ENCODE measurements at regions not wholly inside any gene's neighbourhood (a gene's known extent, or its start where the extent isn't known, plus 50 kb on each side); places are given as distances from the start of the nearest gene placed in this dataset.

- Histone ChIP-seq H3K36me3 (replicated peaks) (no peaks in the 10 kb centered on the region), H3K27me3 (ENCODE audit: low read depth) (no peaks in the 10 kb centered on the region), H3K4me3 (no peak overlapping the region), H3K4me1 (no peaks in the 10 kb centered on the region), H3K9me3 (no peaks in the 10 kb centered on the region)
- no peak for DNase-seq (ENCODE audit: low spot score in 2 of 2)
- in situ Hi-C loops (cut with MboI; ENCODE audit: low sequenced_read_pairs), result no loop called here
Observed at GRCh38 chr17:15007147-15007553, 258.0 kb downstream of the PMP22 start.

- in situ Hi-C loops (cut with MboI; ENCODE audit: low sequenced_read_pairs), result no loop called here
- Histone ChIP-seq H3K4me3 (no peak overlapping the region), H3K9me3 (no peaks in the 10 kb centered on the region), H3K27me3 (ENCODE audit: low read depth) (no peaks in the 10 kb centered on the region), H3K4me1 (no peaks in the 10 kb centered on the region), H3K36me3 (replicated peaks) (no peaks in the 10 kb centered on the region)
- no peak for DNase-seq (ENCODE audit: low spot score in 2 of 2)
Observed at GRCh38 chr17:15006421-15007128, 258.6 kb downstream of the PMP22 start.

GRCh38 chr17:15000661-15001060, 264.5 kb downstream of the PMP22 start:
- no peak overlapping the region for H3K4me3 ChIP-seq
- in situ Hi-C loops (cut with MboI; ENCODE audit: low sequenced_read_pairs), result no loop called here
- H3K27me3 ChIP-seq (ENCODE audit: low read depth), result no peaks in the 10 kb centered on the region
- DNase-seq (ENCODE audit: low spot score in 2 of 2), result no peak
- H3K9me3 ChIP-seq, result no peaks in the 10 kb centered on the region
- no peaks in the 10 kb centered on the region for H3K4me1 ChIP-seq
- no peaks in the 10 kb centered on the region for H3K36me3 ChIP-seq (replicated peaks)

- no peak for DNase-seq (ENCODE audit: low spot score in 2 of 2)
- Histone ChIP-seq H3K9me3 (no peaks in the 10 kb centered on the region), H3K36me3 (replicated peaks) (no peaks in the 10 kb centered on the region), H3K4me3 (no peak overlapping the region), H3K27me3 (ENCODE audit: low read depth) (no peaks in the 10 kb centered on the region), H3K4me1 (no peaks in the 10 kb centered on the region)
- in situ Hi-C loops (cut with MboI; ENCODE audit: low sequenced_read_pairs), result no loop called here
Observed at GRCh38 chr17:14997290-14997689, 267.8 kb downstream of the PMP22 start.

GRCh38 chr17:14986127-14986526, 279.0 kb downstream of the PMP22 start:
- Histone ChIP-seq H3K36me3 (replicated peaks) (no peaks in the 10 kb centered on the region), H3K27me3 (ENCODE audit: low read depth) (no peaks in the 10 kb centered on the region), H3K4me1 (no peaks in the 10 kb centered on the region), H3K9me3 (no peaks in the 10 kb centered on the region), H3K4me3 (no peak overlapping the region)
- in situ Hi-C loops (cut with MboI; ENCODE audit: low sequenced_read_pairs), result no loop called here
- DNase-seq (ENCODE audit: low spot score in 2 of 2), result no peak

- DNase-seq (ENCODE audit: low spot score in 2 of 2), result no peak
- H3K9me3 ChIP-seq, result no peaks in the 10 kb centered on the region; the same call in 1 of the 2 replicates
- H3K4me1 ChIP-seq, result no peaks in the 10 kb centered on the region
- H3K27me3 ChIP-seq (ENCODE audit: low read depth), result no peaks in the 10 kb centered on the region
- in situ Hi-C loops (cut with MboI; ENCODE audit: low sequenced_read_pairs), result no loop called here
- H3K36me3 ChIP-seq (replicated peaks), result no peaks in the 10 kb centered on the region
- no peak overlapping the region for H3K4me3 ChIP-seq
Observed at GRCh38 chr17:14972844-14973243, 292.3 kb downstream of the PMP22 start.

- DNase-seq (ENCODE audit: low spot score in 2 of 2), result no peak
- H3K9me3 ChIP-seq, result no peaks in the 10 kb centered on the region; the same call in 1 of the 2 replicates
- in situ Hi-C loops (cut with MboI; ENCODE audit: low sequenced_read_pairs), result no loop called here
- H3K27me3 ChIP-seq (ENCODE audit: low read depth), result no peaks in the 10 kb centered on the region
- no peaks in the 10 kb centered on the region for H3K4me1 ChIP-seq
- H3K4me3 ChIP-seq, result no peak overlapping the region
- H3K36me3 ChIP-seq (replicated peaks), result no peaks in the 10 kb centered on the region
Observed at GRCh38 chr17:14971054-14971453, 294.1 kb downstream of the PMP22 start.

- Histone ChIP-seq H3K27me3 (ENCODE audit: low read depth) (no peaks in the 10 kb centered on the region), H3K9me3 (no peaks in the 10 kb centered on the region), H3K4me3 (no peak overlapping the region), H3K36me3 (replicated peaks) (no peaks in the 10 kb centered on the region), H3K4me1 (no peaks in the 10 kb centered on the region)
- no peak for DNase-seq (ENCODE audit: low spot score in 2 of 2)
- in situ Hi-C loops (cut with MboI; ENCODE audit: low sequenced_read_pairs), result no loop called here
Observed at GRCh38 chr17:14959106-14959648, 305.9 kb downstream of the PMP22 start.

- DNase-seq (ENCODE audit: low spot score in 2 of 2), result no peak
- H3K27me3 ChIP-seq (ENCODE audit: low read depth), result no peaks in the 10 kb centered on the region
- in situ Hi-C loops (cut with MboI; ENCODE audit: low sequenced_read_pairs), result no loop called here
- H3K4me3 ChIP-seq, result no peak overlapping the region
- H3K36me3 ChIP-seq (replicated peaks), result no peaks in the 10 kb centered on the region
- H3K9me3 ChIP-seq, result no peaks in the 10 kb centered on the region
- H3K4me1 ChIP-seq, result no peaks in the 10 kb centered on the region
Observed at GRCh38 chr17:14953405-14953804, 311.7 kb downstream of the PMP22 start.

- in situ Hi-C loops (cut with MboI; ENCODE audit: low sequenced_read_pairs), result no loop called here
- no peak overlapping the region for H3K4me3 ChIP-seq
- no peaks in the 10 kb centered on the region for H3K4me1 ChIP-seq
- no peaks in the 10 kb centered on the region for H3K36me3 ChIP-seq (replicated peaks)
- no peaks in the 10 kb centered on the region for H3K27me3 ChIP-seq (ENCODE audit: low read depth)
- no peaks in the 10 kb centered on the region for H3K9me3 ChIP-seq
- no peak for DNase-seq (ENCODE audit: low spot score in 2 of 2)
Observed at GRCh38 chr17:14950686-14951085, 314.4 kb downstream of the PMP22 start.

GRCh38 chr17:14950216-14950615, 314.9 kb downstream of the PMP22 start:
- no peak for DNase-seq (ENCODE audit: low spot score in 2 of 2)
- H3K36me3 ChIP-seq (replicated peaks), result no peaks in the 10 kb centered on the region

GRCh38 chr17:14947671-14948070, 317.5 kb downstream of the PMP22 start:
- in situ Hi-C loops (cut with MboI; ENCODE audit: low sequenced_read_pairs), result no loop called here
- H3K36me3 ChIP-seq (replicated peaks), result no peaks in the 10 kb centered on the region
- no peaks in the 10 kb centered on the region for H3K4me1 ChIP-seq
- DNase-seq (ENCODE audit: low spot score in 2 of 2), result no peak
- no peaks in the 10 kb centered on the region for H3K9me3 ChIP-seq
- no peaks in the 10 kb centered on the region for H3K27me3 ChIP-seq (ENCODE audit: low read depth)
- H3K4me3 ChIP-seq, result no peak overlapping the region

More at GRCh38 chr17:14950216-14950615, 314.9 kb downstream of the PMP22 start:
- in situ Hi-C loops (cut with MboI; ENCODE audit: low sequenced_read_pairs), result no loop called here
- H3K27me3 ChIP-seq (ENCODE audit: low read depth), result no peaks in the 10 kb centered on the region
- H3K9me3 ChIP-seq, result no peaks in the 10 kb centered on the region
- no peaks in the 10 kb centered on the region for H3K4me1 ChIP-seq
- H3K4me3 ChIP-seq, result no peak overlapping the region

- Histone ChIP-seq H3K4me3 (no peak overlapping the region), H3K9me3 (no peaks in the 10 kb centered on the region), H3K4me1 (no peaks in the 10 kb centered on the region), H3K36me3 (replicated peaks) (no peaks in the 10 kb centered on the region), H3K27me3 (ENCODE audit: low read depth) (no peaks in the 10 kb centered on the region)
- DNase-seq (ENCODE audit: low spot score in 2 of 2), result no peak
- in situ Hi-C loops (cut with MboI; ENCODE audit: low sequenced_read_pairs), result no loop called here
Observed at GRCh38 chr17:14946481-14946880, 318.6 kb downstream of the PMP22 start.

- DNase-seq (ENCODE audit: low spot score in 2 of 2), result no peak
- in situ Hi-C loops (cut with MboI; ENCODE audit: low sequenced_read_pairs), result no loop called here
- H3K4me3 ChIP-seq, result no peak overlapping the region
- no peaks in the 10 kb centered on the region for H3K36me3 ChIP-seq (replicated peaks)
- H3K9me3 ChIP-seq, result no peaks in the 10 kb centered on the region
- H3K4me1 ChIP-seq, result no peaks in the 10 kb centered on the region
- H3K27me3 ChIP-seq (ENCODE audit: low read depth), result no peaks in the 10 kb centered on the region
Observed at GRCh38 chr17:14942526-14943190, 322.5 kb downstream of the PMP22 start.
